B cell (primary cell): ENCODE measurements at regions not wholly inside any gene's neighbourhood (a gene's known extent, or its start where the extent isn't known, plus 50 kb on each side); places are given as distances from the start of the nearest gene placed in this dataset.

ENCODE experiments used
- ATAC-seq: fragments of 200-7000 bp; cut with Tn5 transposase; one replicate; pipeline ENCODE4 v1.10.0; 2021; ENCODE audit warnings: low read depth, mild to moderate bottlenecking, moderate number of reproducible peaks, moderate library complexity
- CTCF ChIA-PET: fragments of 350-600 bp; sonication (Branson Sonifier 250); formaldehyde crosslinking; loops from one replicate; lab custom pipeline; 2021; ENCODE audit warnings: antibody characterized with exemption, inconsistent platforms; lab: Charles Lee
- POLR2A ChIA-PET: fragments of 350-600 bp; sonication (Branson Sonifier 250); formaldehyde crosslinking; loops from one replicate; lab custom pipeline; 2021; ENCODE audit warnings: antibody characterized with exemption; lab: Charles Lee
- DNase-seq: peaks from one replicate; pipeline ENCODE4 v3.0.0; 2013
- H2AFZ ChIP-seq: 2 replicates; pipeline ENCODE4 v1.6.1; 2012; ENCODE audit warnings: mild to moderate bottlenecking, low read depth, low read length; ENCODE audit not compliant: insufficient read depth, poor library complexity, severe bottlenecking
- H3K27ac ChIP-seq, 2 donors: 1 replicate in 1 of 2; 2 replicates in 1 of 2; pipeline ENCODE4 v1.5.1; 2012 to 2013; ENCODE audit warnings: low read length in 2 of 2, mild to moderate bottlenecking in 2 of 2, moderate library complexity in 1 of 2
- H3K27me3 ChIP-seq, 4 experiments: fragments of 200-600 bp in 1 of 4; sonication (generic) in 1 of 4; replicated peaks in 1 of 4; 1 replicate in 2 of 4; 2 replicates in 2 of 4; pipeline versions ENCODE4 v1.6.1 to v1.7.0; 2013 to 2016; ENCODE audit warnings: low read length in 3 of 4, mild to moderate bottlenecking in 2 of 4, mixed read lengths in 1 of 4, moderate library complexity in 1 of 4; ENCODE audit not compliant: insufficient read depth in 4 of 4, control insufficient read depth in 3 of 4; ENCODE audit errors: control extremely low read depth in 1 of 4
- H3K36me3 ChIP-seq, 2 experiments: replicated peaks in 1 of 2; 1 replicate in 1 of 2; 2 replicates in 1 of 2; pipeline versions ENCODE4 v1.6.1 to v1.7.1; 2013; ENCODE audit warnings: low read length in 1 of 2; ENCODE audit not compliant: insufficient read depth in 2 of 2, control insufficient read depth in 1 of 2; ENCODE audit errors: control extremely low read depth in 1 of 2, extremely low read depth in 1 of 2
- H3K4me1 ChIP-seq, 2 donors: fragments of 200-600 bp in 1 of 2; sonication (generic) in 1 of 2; 1 replicate in 1 of 2; 2 replicates in 1 of 2; pipeline versions ENCODE4 v1.5.1 to v1.6.1; 2013 to 2017; ENCODE audit warnings: low read length in 2 of 2; ENCODE audit not compliant: control insufficient read depth in 2 of 2, insufficient read depth in 2 of 2
- H3K4me2 ChIP-seq: replicated peaks from 2 replicates; pipeline ENCODE3; 2012; ENCODE audit warnings: mild to moderate bottlenecking, low read depth, low read length; ENCODE audit not compliant: poor library complexity, severe bottlenecking
- H3K4me3 ChIP-seq, 5 experiments: fragments of 200-600 bp in 1 of 5; sonication (generic) in 1 of 5; 1 replicate in 3 of 5; 2 replicates in 2 of 5; pipeline versions ENCODE4 v1.5.1 to v1.7.0; 2011 to 2016; ENCODE audit warnings: low read length in 4 of 5, mild to moderate bottlenecking in 4 of 5, low read depth in 2 of 5, control low read depth in 1 of 5, moderate library complexity in 1 of 5; ENCODE audit not compliant: insufficient read depth in 1 of 5; ENCODE audit errors: control extremely low read depth in 1 of 5, extremely low read depth in 1 of 5
- H3K79me2 ChIP-seq: fragments of 200-600 bp; sonication (generic); one replicate; pipeline ENCODE4 v1.6.0; 2016; ENCODE audit warnings: low read length; ENCODE audit not compliant: control insufficient read depth, insufficient read depth
- H3K9ac ChIP-seq: fragments of 200-600 bp; sonication (generic); 2 replicates; pipeline ENCODE4 v1.6.1; 2017; ENCODE audit warnings: mild to moderate bottlenecking, low read length, moderate library complexity
- H3K9me3 ChIP-seq, 3 donors: one replicate each; pipeline versions ENCODE4 v1.6.1 to v1.7.1; 2013; ENCODE audit warnings: low read length in 2 of 3; ENCODE audit not compliant: control insufficient read depth in 2 of 3, insufficient read depth in 1 of 3; ENCODE audit errors: control extremely low read depth in 1 of 3
- H4K20me1 ChIP-seq: 2 replicates; pipeline ENCODE4 v1.6.0; 2012; ENCODE audit warnings: mild to moderate bottlenecking, low read length; ENCODE audit not compliant: insufficient read depth, control insufficient read depth, poor library complexity, severe bottlenecking
- H3K27ac Mint-ChIP-seq: one replicate; pipeline ENCODE4 v1.8.0; 2021; ENCODE audit warnings: mixed read lengths
- H3K27me3 Mint-ChIP-seq: one replicate; pipeline ENCODE4 v1.8.0; 2021; ENCODE audit warnings: mixed read lengths
- H3K4me1 Mint-ChIP-seq: one replicate; pipeline ENCODE4 v1.8.0; 2021; ENCODE audit warnings: mixed read lengths
- H3K4me3 Mint-ChIP-seq: one replicate; pipeline ENCODE4 v1.8.0; 2021; ENCODE audit warnings: mixed read lengths
- H3K9me3 Mint-ChIP-seq: one replicate; pipeline ENCODE4 v1.8.0; 2022; ENCODE audit warnings: mixed read lengths; ENCODE audit not compliant: insufficient read depth
- CTCF ChIP-seq: fragments of 200-600 bp; IDR thresholded peaks from one replicate; pipeline ENCODE4 v1.8.0; 2022; ENCODE audit warnings: antibody characterized with exemption, mild to moderate bottlenecking
- EZH2 ChIP-seq: IDR thresholded peaks from 2 replicates; pipeline ENCODE4 v1.6.1; 2012; ENCODE audit warnings: borderline replicate concordance, low read depth, mild to moderate bottlenecking, moderate library complexity, low read length; ENCODE audit not compliant: insufficient read depth, poor library complexity, severe bottlenecking
- WGBS: methylation state at CpG from one replicate; pipeline ENCODE4 v1.1.5; 2013; ENCODE audit warnings: missing lambda C conversion rate; ENCODE audit not compliant: insufficient coverage; 5-methylcytosine and 5-hydroxymethylcytosine counted together
- intact Hi-C: fragments of 100-400 bp; cut with micrococcal nuclease; formaldehyde crosslinking; loops from one replicate; pipeline ENCODE4 v1.10.0; 2022

GRCh38 chr10:124303662-124304418 lies 114.9 kb downstream of the OAT start:
- no peak for ATAC-seq
- Histone ChIP-seq H3K79me2 (no peaks in the 10 kb centered on the region), H3K4me3 (no peak overlapping the region), H3K4me1 (no peaks in the 10 kb centered on the region), H4K20me1 (no peaks in the 10 kb centered on the region), H3K4me2 (no peak overlapping the region), H3K9ac (no peak overlapping the region), H3K27ac (no peak overlapping the region), H3K36me3 (no peaks in the 10 kb centered on the region), H3K9me3 (peaks cover 0 to 24% (median 9%) of the 10 kb centered on the region in 3 donors), H2AFZ (no peak overlapping the region), H3K27me3 (no peaks in the 10 kb centered on the region)
- no peaks in the 10 kb centered on the region for H3K4me1 Mint-ChIP-seq
- no peak for TF ChIP-seq CTCF
- WGBS, result no CpG with 5 or more reads among the region's 6 CpGs
- H3K27me3 Mint-ChIP-seq, result no peaks in the 10 kb centered on the region
- no peak overlapping the region for H3K4me3 Mint-ChIP-seq
- H3K9me3 Mint-ChIP-seq, result peaks cover 7% of the 10 kb centered on the region
- ChIA-PET POLR2A (interaction anchor here (0.7 kb wide), 1 partner anchor 315 kb away, joined by 4 read pairs; no protein-coding TSS in a partner anchor), CTCF (interaction anchor here (0.6 kb wide), 1 partner anchor 213 kb away, joined by 3 read pairs; no protein-coding TSS in a partner anchor)
- no peak overlapping the region for H3K27ac Mint-ChIP-seq
- intact Hi-C loops, result no loop called here
- DNase-seq, result no peak

- Histone ChIP-seq H3K79me2 (no peaks in the 10 kb centered on the region), H3K27ac (no peak overlapping the region), H3K4me3 (no peak overlapping the region), H3K9me3 (peaks cover 0 to 24% (median 9%) of the 10 kb centered on the region in 3 donors), H4K20me1 (no peaks in the 10 kb centered on the region), H3K4me1 (no peaks in the 10 kb centered on the region), H3K9ac (no peak overlapping the region), H2AFZ (no peak overlapping the region), H3K36me3 (no peaks in the 10 kb centered on the region), H3K4me2 (no peak overlapping the region), H3K27me3 (no peaks in the 10 kb centered on the region)
- ATAC-seq, result no peak
- intact Hi-C loops, result no loop called here
- Mint-ChIP-seq H3K4me3 (no peak overlapping the region), H3K27ac (no peak overlapping the region), H3K9me3 (peaks cover 7% of the 10 kb centered on the region), H3K4me1 (no peaks in the 10 kb centered on the region), H3K27me3 (no peaks in the 10 kb centered on the region)
- ChIA-PET CTCF (no interaction called here), POLR2A (no interaction called here)
- 84% methylated on average over 7 of the region's 8 CpGs for WGBS
- TF ChIP-seq CTCF, result no peak
- TF ChIP-seq EZH2, result no peak
- DNase-seq, result no peak
These were observed 115.7 kb downstream of the OAT start for GRCh38 chr10:124302951-124303505.
